Loucy (cell line): ENCODE measurements at regions not wholly inside any gene's neighbourhood (a gene's known extent, or its start where the extent isn't known, plus 50 kb on each side); places are given as distances from the start of the nearest gene placed in this dataset.
"Not testable (repeated sequence)": the region's sequence is repeated elsewhere in the genome, so short reads cannot be mapped to it uniquely, and the experiment has no call there.

Source experiments
- H2AFZ ChIP-seq: fragments of 200-600 bp; sonication (generic); 2 replicates; pipeline ENCODE4 v1.6.0; 2016; ENCODE audit warnings: antibody characterized with exemption, mild to moderate bottlenecking, low read length, moderate library complexity
- H3F3A ChIP-seq: fragments of 200-600 bp; 2 replicates; pipeline ENCODE4 v1.6.0; 2016; ENCODE audit warnings: antibody characterized with exemption, low read depth, mild to moderate bottlenecking
- H3K27me3 ChIP-seq: fragments of 200-600 bp; sonication (generic); 2 replicates; pipeline ENCODE4 v1.6.1; 2014; ENCODE audit warnings: low read length, mild to moderate bottlenecking; ENCODE audit not compliant: insufficient read depth, poor library complexity, severe bottlenecking
- H3K36me3 ChIP-seq: fragments of 200-600 bp; sonication (generic); 2 replicates; pipeline ENCODE4 v1.6.1; 2016; ENCODE audit warnings: low read length; ENCODE audit not compliant: insufficient read depth
- H3K4me1 ChIP-seq: fragments of 200-600 bp; sonication (generic); 2 replicates; pipeline ENCODE4 v1.5.1; 2014; ENCODE audit warnings: low read length, mild to moderate bottlenecking; ENCODE audit not compliant: insufficient read depth, poor library complexity, severe bottlenecking
- H3K4me2 ChIP-seq: fragments of 200-600 bp; sonication (generic); 2 replicates; pipeline ENCODE4 v1.6.0; 2014; ENCODE audit warnings: antibody characterized with exemption, low read length, low read depth, mild to moderate bottlenecking; ENCODE audit not compliant: poor library complexity, severe bottlenecking
- H3K4me3 ChIP-seq: fragments of 200-600 bp; sonication (generic); 2 replicates; pipeline ENCODE4 v1.5.1; 2014; ENCODE audit warnings: low read length, mild to moderate bottlenecking, mixed read lengths; ENCODE audit not compliant: poor library complexity, severe bottlenecking
- H3K79me2 ChIP-seq: fragments of 200-600 bp; sonication (generic); 2 replicates; pipeline ENCODE4 v1.6.1; 2014; ENCODE audit warnings: low read length; ENCODE audit not compliant: insufficient read depth
- H3K9ac ChIP-seq: fragments of 200-600 bp; sonication (generic); 2 replicates; pipeline ENCODE4 v1.6.0; 2014; ENCODE audit warnings: mild to moderate bottlenecking, low read depth, low read length, moderate library complexity; ENCODE audit not compliant: poor library complexity, severe bottlenecking
- H3K9me2 ChIP-seq: fragments of 200-600 bp; sonication (generic); replicated peaks from 2 replicates; pipeline ENCODE4 v1.6.1; 2016; ENCODE audit warnings: low read depth, low read length, mixed read lengths
- H3K9me3 ChIP-seq: fragments of 200-600 bp; sonication (generic); 2 replicates; pipeline ENCODE4 v1.6.1; 2014; ENCODE audit warnings: mild to moderate bottlenecking, antibody characterized with exemption, low read length, low read depth; ENCODE audit not compliant: insufficient read depth
- H4K20me1 ChIP-seq: fragments of 200-600 bp; sonication (generic); 2 replicates; pipeline ENCODE4 v1.6.0; 2014; ENCODE audit warnings: antibody characterized with exemption, low read length, mild to moderate bottlenecking; ENCODE audit not compliant: insufficient read depth, poor library complexity, severe bottlenecking
- CTCF ChIP-seq: fragments of 200-600 bp; sonication (generic); conservative IDR thresholded peaks from 2 replicates; pipeline ENCODE4 v1.5.1; 2014; ENCODE audit warnings: mild to moderate bottlenecking, antibody characterized with exemption, low read length
- EZH2phosphoT487 ChIP-seq: fragments of 200-600 bp; IDR thresholded peaks from 2 replicates; pipeline ENCODE4 v1.6.1; 2018; ENCODE audit warnings: antibody characterized with exemption, mild to moderate bottlenecking, moderate library complexity, borderline replicate concordance

- no peaks in the 10 kb centered on the region for H3K36me3 ChIP-seq
- H3K4me2 ChIP-seq = no peak overlapping the region
- no peaks in the 10 kb centered on the region for H3K27me3 ChIP-seq
- H3K79me2 ChIP-seq = no peaks in the 10 kb centered on the region
- H4K20me1 ChIP-seq = no peaks in the 10 kb centered on the region
- no peak overlapping the region for H3K4me3 ChIP-seq
- no peaks in the 10 kb centered on the region for H3K4me1 ChIP-seq
- H3K9ac ChIP-seq = no peak overlapping the region
- H2AFZ ChIP-seq = no peak overlapping the region
- TF ChIP-seq EZH2phosphoT487 (no peak), CTCF (no peak)
- H3K9me2 ChIP-seq = no peaks in the 10 kb centered on the region
- no peaks in the 10 kb centered on the region for H3K9me3 ChIP-seq
- no peaks in the 10 kb centered on the region for H3F3A ChIP-seq
These were observed 1133.9 kb upstream of the LRRTM3 start for GRCh38 chr10:65791979-65792378.

DNA sequence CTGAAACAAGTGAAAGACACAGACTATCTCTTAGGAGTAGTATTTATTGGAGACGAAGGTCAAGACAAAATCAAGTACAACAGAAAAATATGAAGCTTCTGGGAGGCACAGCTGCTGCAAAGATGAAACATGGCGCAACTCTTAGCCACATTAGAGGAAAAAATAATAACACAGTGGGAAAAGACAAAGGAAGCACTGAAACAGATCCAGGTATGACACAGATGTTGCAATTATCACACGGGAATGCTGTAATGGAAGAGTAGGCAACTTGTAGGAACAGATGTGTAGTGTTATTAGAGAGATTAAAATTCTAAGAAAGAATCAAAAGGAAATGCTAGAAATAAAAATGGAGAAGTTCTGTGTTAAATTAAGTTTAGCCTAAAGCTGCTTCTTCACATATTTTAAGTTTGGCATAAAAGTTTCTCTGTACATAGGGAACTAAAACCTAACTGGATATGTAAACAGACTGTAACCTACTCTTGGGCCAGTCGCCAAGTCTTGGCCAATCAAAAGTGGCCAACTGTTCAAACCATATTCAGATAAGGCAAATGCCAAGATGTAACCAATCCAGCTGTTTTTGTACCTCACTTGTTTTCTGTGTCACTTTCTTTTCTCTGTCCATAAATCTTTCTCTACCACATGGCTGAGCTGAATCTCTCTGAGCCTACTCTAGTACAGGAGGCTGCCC lies 1132.0 kb upstream of the LRRTM3 start:
- H4K20me1 ChIP-seq = no peaks in the 10 kb centered on the region
- TF ChIP-seq EZH2phosphoT487 (no peak), CTCF (no peak)
- H3K79me2 ChIP-seq = no peaks in the 10 kb centered on the region
- H3K4me1 ChIP-seq = no peaks in the 10 kb centered on the region
- H3K36me3 ChIP-seq = no peaks in the 10 kb centered on the region
- no peaks in the 10 kb centered on the region for H3F3A ChIP-seq
- H3K4me3 ChIP-seq = no peak overlapping the region
- H3K4me2 ChIP-seq = no peak overlapping the region
- H2AFZ ChIP-seq = no peak overlapping the region
- H3K27me3 ChIP-seq = no peaks in the 10 kb centered on the region
- no peaks in the 10 kb centered on the region for H3K9me2 ChIP-seq
- H3K9ac ChIP-seq = no peak overlapping the region
- no peaks in the 10 kb centered on the region for H3K9me3 ChIP-seq

GRCh38 chr10:65794861-65795260 lies 1131.0 kb upstream of the LRRTM3 start:
- H3K9me3 ChIP-seq, H4K20me1 ChIP-seq, H3K9ac ChIP-seq, H3K4me3 ChIP-seq, H3K4me1 ChIP-seq, H3K4me2 ChIP-seq, H3K36me3 ChIP-seq, H2AFZ ChIP-seq, H3K9me2 ChIP-seq, H3K79me2 ChIP-seq, H3F3A ChIP-seq, H3K27me3 ChIP-seq: not testable (repeated sequence)

GRCh38 chr10:65796472-65796871 lies 1129.4 kb upstream of the LRRTM3 start:
- no peak for TF ChIP-seq CTCF
- no peak for TF ChIP-seq EZH2phosphoT487
- no peaks in the 10 kb centered on the region for H3K9me2 ChIP-seq
- no peak overlapping the region for H2AFZ ChIP-seq
- no peaks in the 10 kb centered on the region for H3F3A ChIP-seq
- H3K27me3 ChIP-seq = no peaks in the 10 kb centered on the region
- H4K20me1 ChIP-seq = no peaks in the 10 kb centered on the region
- no peak overlapping the region for H3K9ac ChIP-seq
- no peaks in the 10 kb centered on the region for H3K79me2 ChIP-seq
- H3K4me2 ChIP-seq = no peak overlapping the region
- H3K4me1 ChIP-seq = no peaks in the 10 kb centered on the region
- no peaks in the 10 kb centered on the region; the same call in 1 of the 2 replicates for H3K9me3 ChIP-seq
- H3K36me3 ChIP-seq = no peaks in the 10 kb centered on the region
- H3K4me3 ChIP-seq = no peak overlapping the region
